HEK293T (cell line): ENCODE measurements at regions not wholly inside any gene's neighbourhood (a gene's known extent, or its start where the extent isn't known, plus 50 kb on each side); places are given as distances from the start of the nearest gene placed in this dataset.

Experiments used
- BHLHE40 ChIP-seq: fragments of 450-650 bp; IDR thresholded peaks from 2 replicates; pipeline ENCODE4 v1.6.1; 2016; ENCODE audit warnings: mild to moderate bottlenecking, moderate library complexity, borderline replicate concordance
- FOXA1 ChIP-seq: fragments of 450-650 bp; IDR thresholded peaks from 2 replicates; pipeline ENCODE4 v1.6.1; 2016; ENCODE audit warnings: mild to moderate bottlenecking
- FOXK2 ChIP-seq: fragments of 450-650 bp; IDR thresholded peaks from 2 replicates; pipeline ENCODE4 v1.6.1; 2016; ENCODE audit warnings: mild to moderate bottlenecking
- FOXM1 ChIP-seq: fragments of 450-650 bp; IDR thresholded peaks from 2 replicates; pipeline ENCODE4 v1.6.1; 2017; ENCODE audit warnings: mild to moderate bottlenecking, borderline replicate concordance
- HDGF ChIP-seq: fragments of 450-650 bp; IDR thresholded peaks from 2 replicates; pipeline ENCODE4 v1.6.1; 2017; ENCODE audit warnings: antibody characterized with exemption, borderline replicate concordance
- L3MBTL2 ChIP-seq: fragments of 450-650 bp; conservative IDR thresholded peaks from 2 replicates; pipeline ENCODE4 v1.6.1; 2016; ENCODE audit warnings: mild to moderate bottlenecking
- NFRKB ChIP-seq: fragments of 450-650 bp; IDR thresholded peaks from 2 replicates; pipeline ENCODE4 v1.6.1; 2016; ENCODE audit warnings: mild to moderate bottlenecking, moderate library complexity
- SP1 ChIP-seq: fragments of 450-650 bp; IDR thresholded peaks from 2 replicates; pipeline ENCODE4 v1.6.1; 2017
- SUZ12 ChIP-seq: fragments of 450-650 bp; IDR thresholded peaks from 2 replicates; pipeline ENCODE4 v1.6.1; 2016; ENCODE audit warnings: mild to moderate bottlenecking
- TARDBP ChIP-seq: fragments of 450-650 bp; IDR thresholded peaks from 2 replicates; pipeline ENCODE4 v1.6.1; 2016
- ZNF384 ChIP-seq: fragments of 450-650 bp; IDR thresholded peaks from 2 replicates; pipeline ENCODE4 v1.6.1; 2016
- TF ChIP-seq, protein P1 (sequence below): fragments of 450-650 bp; IDR thresholded peaks from 2 replicates; pipeline ENCODE4 v1.6.1; 2016

DNA sequence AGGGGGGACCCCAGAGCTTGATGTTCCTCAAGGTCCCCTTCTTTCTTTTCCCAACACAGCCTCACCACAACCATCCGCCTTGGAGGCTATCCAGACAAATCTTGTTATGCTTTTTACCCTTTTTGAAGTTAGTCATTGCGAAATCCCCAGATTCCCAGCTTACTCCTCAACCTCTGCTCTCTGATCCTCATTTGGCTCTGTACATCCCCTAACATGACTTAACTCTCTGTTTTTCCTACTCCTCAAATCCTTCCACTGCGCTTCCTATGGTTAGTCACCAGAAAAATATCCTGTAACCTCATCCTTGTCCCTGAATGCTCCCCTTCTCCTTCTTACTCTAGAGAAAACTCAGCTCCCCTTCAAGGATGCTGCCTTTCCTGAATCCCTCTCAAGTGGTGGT is 189.1 kb upstream of the POU3F1 start:
- no peak for TF ChIP-seq SUZ12
- no peak for TF ChIP-seq BHLHE40
- TF ChIP-seq, protein P1, sequence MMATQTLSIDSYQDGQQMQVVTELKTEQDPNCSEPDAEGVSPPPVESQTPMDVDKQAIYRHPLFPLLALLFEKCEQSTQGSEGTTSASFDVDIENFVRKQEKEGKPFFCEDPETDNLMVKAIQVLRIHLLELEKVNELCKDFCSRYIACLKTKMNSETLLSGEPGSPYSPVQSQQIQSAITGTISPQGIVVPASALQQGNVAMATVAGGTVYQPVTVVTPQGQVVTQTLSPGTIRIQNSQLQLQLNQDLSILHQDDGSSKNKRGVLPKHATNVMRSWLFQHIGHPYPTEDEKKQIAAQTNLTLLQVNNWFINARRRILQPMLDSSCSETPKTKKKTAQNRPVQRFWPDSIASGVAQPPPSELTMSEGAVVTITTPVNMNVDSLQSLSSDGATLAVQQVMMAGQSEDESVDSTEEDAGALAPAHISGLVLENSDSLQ, result no peak
- TF ChIP-seq FOXK2, result no peak
- TF ChIP-seq FOXM1, result no peak
- no peak for TF ChIP-seq SP1
- no peak for TF ChIP-seq FOXA1
- TF ChIP-seq ZNF384, result no peak
- no peak for TF ChIP-seq TARDBP
- TF ChIP-seq NFRKB, result no peak
- no peak for TF ChIP-seq L3MBTL2
- no peak for TF ChIP-seq HDGF
